NCI-H82 treated with DMSO at 0.1 percent for 48 hours (cell line): ENCODE measurements at regions not wholly inside any gene's neighbourhood (a gene's known extent, or its start where the extent isn't known, plus 50 kb on each side); places are given as distances from the start of the nearest gene placed in this dataset.
"Not testable (repeated sequence)": the region's sequence is repeated elsewhere in the genome, so short reads cannot be mapped to it uniquely, and the experiment has no call there.

ENCODE experiments used
- DNase-seq: peaks from one replicate; lab custom pipeline; 2025; ENCODE audit not compliant: unreplicated experiment; lab: John Stamatoyannopoulos, UW

GRCh38 chr2:83462881-83463280 is 996.2 kb downstream of the SUCLG1 start:
- no peak for DNase-seq

- no peak for DNase-seq
These were observed 997.9 kb downstream of the SUCLG1 start for GRCh38 chr2:83461135-83461534.

- DNase-seq = no peak
These were observed 999.6 kb downstream of the SUCLG1 start for GRCh38 chr2:83459456-83459855.

GRCh38 chr2:83435989-83436388 is 1023.1 kb downstream of the SUCLG1 start:
- no peak for DNase-seq

- no peak for DNase-seq
These were observed 1038.1 kb downstream of the SUCLG1 start for GRCh38 chr2:83420993-83421392.

- no peak for DNase-seq
These were observed 1064.8 kb downstream of the SUCLG1 start for GRCh38 chr2:83394134-83394904.

- no peak for DNase-seq
These were observed 1070.3 kb downstream of the SUCLG1 start for GRCh38 chr2:83388804-83389203.

GRCh38 chr2:83386549-83386948 is 1072.5 kb downstream of the SUCLG1 start:
- DNase-seq = no peak

GRCh38 chr2:83378921-83379320 is 1080.2 kb downstream of the SUCLG1 start:
- no peak for DNase-seq

GRCh38 chr2:83376731-83377130 is 1082.3 kb downstream of the SUCLG1 start:
- DNase-seq = no peak

- DNase-seq = no peak
These were observed 1088.7 kb downstream of the SUCLG1 start for GRCh38 chr2:83370419-83370762.

GRCh38 chr2:83369601-83370418 is 1089.3 kb downstream of the SUCLG1 start:
- DNase-seq = no peak

GRCh38 chr2:83368916-83369315 is 1090.2 kb downstream of the SUCLG1 start:
- no peak for DNase-seq

GRCh38 chr2:83368461-83368860 is 1090.6 kb downstream of the SUCLG1 start:
- no peak for DNase-seq

- no peak for DNase-seq
These were observed 1093.6 kb downstream of the SUCLG1 start for GRCh38 chr2:83365476-83365875.

GRCh38 chr2:83364264-83364663 is 1094.8 kb downstream of the SUCLG1 start:
- no peak for DNase-seq

- not testable (repeated sequence) for DNase-seq
These were observed 1095.9 kb downstream of the SUCLG1 start for GRCh38 chr2:83363138-83363537.

- no peak for DNase-seq
These were observed 1099.7 kb downstream of the SUCLG1 start for GRCh38 chr2:83359336-83359735.

- no peak for DNase-seq
These were observed 1116.2 kb downstream of the SUCLG1 start for GRCh38 chr2:83342860-83343329.

- DNase-seq = no peak
These were observed 1118.7 kb downstream of the SUCLG1 start for GRCh38 chr2:83340424-83340823.

GRCh38 chr2:83339942-83340341 is 1119.1 kb downstream of the SUCLG1 start:
- not testable (repeated sequence) for DNase-seq

GRCh38 chr2:83331810-83332209 is 1127.3 kb downstream of the SUCLG1 start:
- DNase-seq = no peak
